ENCODE measurements at regions not wholly inside any gene's neighbourhood (a gene's known extent, or its start where the extent isn't known, plus 50 kb on each side); places are given as distances from the start of the nearest gene placed in this dataset.

DNA sequence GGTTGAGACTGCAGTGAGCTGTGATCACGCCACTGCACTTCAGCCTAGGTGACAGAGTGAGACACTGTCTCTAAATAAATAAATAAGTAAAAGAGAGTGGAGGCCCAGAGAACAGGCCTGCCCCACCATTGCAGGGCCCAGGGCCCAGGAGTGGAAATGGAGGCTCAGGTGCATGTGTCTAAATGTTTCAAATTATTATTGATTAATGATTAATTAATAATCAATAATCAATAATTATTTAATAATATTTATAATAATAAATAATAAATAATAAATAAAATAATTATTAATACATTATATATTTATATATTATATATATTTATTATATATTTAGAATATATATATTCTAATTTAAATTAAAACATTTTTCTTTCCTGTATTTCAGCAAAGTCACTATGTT is 53.7 kb upstream of the ZRANB1 start:
- no peak for TF ChIP-seq POLR2A (IDR thresholded peaks at IDR 0.05)
- TF ChIP-seq, protein P1, sequence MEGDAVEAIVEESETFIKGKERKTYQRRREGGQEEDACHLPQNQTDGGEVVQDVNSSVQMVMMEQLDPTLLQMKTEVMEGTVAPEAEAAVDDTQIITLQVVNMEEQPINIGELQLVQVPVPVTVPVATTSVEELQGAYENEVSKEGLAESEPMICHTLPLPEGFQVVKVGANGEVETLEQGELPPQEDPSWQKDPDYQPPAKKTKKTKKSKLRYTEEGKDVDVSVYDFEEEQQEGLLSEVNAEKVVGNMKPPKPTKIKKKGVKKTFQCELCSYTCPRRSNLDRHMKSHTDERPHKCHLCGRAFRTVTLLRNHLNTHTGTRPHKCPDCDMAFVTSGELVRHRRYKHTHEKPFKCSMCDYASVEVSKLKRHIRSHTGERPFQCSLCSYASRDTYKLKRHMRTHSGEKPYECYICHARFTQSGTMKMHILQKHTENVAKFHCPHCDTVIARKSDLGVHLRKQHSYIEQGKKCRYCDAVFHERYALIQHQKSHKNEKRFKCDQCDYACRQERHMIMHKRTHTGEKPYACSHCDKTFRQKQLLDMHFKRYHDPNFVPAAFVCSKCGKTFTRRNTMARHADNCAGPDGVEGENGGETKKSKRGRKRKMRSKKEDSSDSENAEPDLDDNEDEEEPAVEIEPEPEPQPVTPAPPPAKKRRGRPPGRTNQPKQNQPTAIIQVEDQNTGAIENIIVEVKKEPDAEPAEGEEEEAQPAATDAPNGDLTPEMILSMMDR (IDR thresholded peaks at IDR 0.05), result no peak
- TF ChIP-seq POLR2AphosphoS5 (IDR thresholded peaks at IDR 0.05), result no peak
